HCT116 (cell line): ENCODE measurements at regions not wholly inside any gene's neighbourhood (a gene's known extent, or its start where the extent isn't known, plus 50 kb on each side); places are given as distances from the start of the nearest gene placed in this dataset.

ENCODE experiments used
- ATAC-seq: fragments of 200-7000 bp; cut with Tn5 transposase; 2 replicates; pipeline ENCODE4 v1.9.1; 2020; ENCODE audit warnings: mild to moderate bottlenecking, moderate library complexity
- BruUV-seq: library from RNA; stranded (reverse); fragments of 400-500 nt; replicated peaks from 2 replicates; lab custom pipeline; 2021; lab: Mats Ljungman, UMichigan
- CTCF ChIA-PET: fragments of 300-600 bp; sonication (Branson Sonifier 250); formaldehyde crosslinking; loops from one replicate; lab custom pipeline; 2021; ENCODE audit warnings: antibody characterized with exemption; lab: Charles Lee
- POLR2A ChIA-PET: fragments of 300-600, 350-600 bp; sonication (Branson Sonifier 250); formaldehyde crosslinking; loops from one replicate; lab custom pipeline; 2021; ENCODE audit warnings: antibody characterized with exemption; lab: Charles Lee
- RAD21 ChIA-PET, 2 experiments: fragments of 300-600 bp; sonication (Branson Sonifier 250); formaldehyde crosslinking; loops; one replicate each; lab custom pipeline; 2023; ENCODE audit warnings: low total read pairs in 2 of 2; ENCODE audit not compliant: uncharacterized antibody in 2 of 2, unreplicated experiment in 2 of 2, low non-redundant PET in 1 of 2; lab: Charles Lee
- DNase-seq: peaks from one replicate; pipeline ENCODE4 v3.0.0-alpha.2; 2010; ENCODE audit warnings: low read depth, low spot score
- H2AFZ ChIP-seq: fragments of 200-600 bp; shearing (Covaris generic), sonication (generic); 2 replicates; pipeline ENCODE4 v1.6.1; 2017; ENCODE audit warnings: low read depth, mixed run types, mixed read lengths, antibody characterized with exemption, low read length; ENCODE audit not compliant: poor library complexity, severe bottlenecking
- H3K27ac ChIP-seq: 2 replicates; pipeline ENCODE4 v1.5.1; 2012; ENCODE audit warnings: low read depth, low read length
- H3K27me3 ChIP-seq: fragments of 200-600 bp; sonication (generic); 2 replicates; pipeline ENCODE4 v1.6.1; 2016; ENCODE audit warnings: mixed run types, low read length, mixed read lengths; ENCODE audit not compliant: insufficient read depth
- H3K36me3 ChIP-seq, 2 experiments: fragments of 200-500 bp in 1 of 2; fragments of 200-600 bp in 1 of 2; sonication (Bioruptor generic) in 1 of 2; sonication (generic) in 1 of 2; 2 replicates each; pipeline versions ENCODE4 v1.5.1 to v1.6.1; 2014 to 2016; ENCODE audit warnings: low read length in 2 of 2, inconsistent platforms in 1 of 2, mixed read lengths in 1 of 2, mixed run types in 1 of 2; ENCODE audit not compliant: insufficient read depth in 2 of 2, control insufficient read depth in 1 of 2
- H3K4me1 ChIP-seq, 2 experiments: fragments of 200-600 bp in 1 of 2; sonication (generic) in 1 of 2; 2 replicates each; pipeline versions ENCODE4 v1.5.1 to v1.6.1; 2012 to 2017; ENCODE audit warnings: low read length in 2 of 2, inconsistent platforms in 1 of 2, mild to moderate bottlenecking in 1 of 2, mixed read lengths in 1 of 2, mixed run types in 1 of 2, moderate library complexity in 1 of 2; ENCODE audit not compliant: insufficient read depth in 2 of 2, control insufficient read depth in 1 of 2
- H3K4me2 ChIP-seq: fragments of 200-600 bp; sonication (generic); 2 replicates; pipeline ENCODE4 v1.6.1; 2017; ENCODE audit warnings: mixed run types, low read length, mixed read lengths
- H3K4me3 ChIP-seq, 2 experiments: fragments of 200-600 bp in 1 of 2; sonication (generic) in 1 of 2; replicated peaks in 1 of 2; 2 replicates each; pipeline ENCODE4 v1.5.1; 2011 to 2016; ENCODE audit warnings: low read length in 2 of 2, control low read depth in 1 of 2, low read depth in 1 of 2, mild to moderate bottlenecking in 1 of 2, mixed read lengths in 1 of 2, mixed run types in 1 of 2
- H3K79me2 ChIP-seq: fragments of 200-600 bp; sonication (generic); 2 replicates; pipeline ENCODE4 v1.6.1; 2017; ENCODE audit warnings: mild to moderate bottlenecking, mixed run types, low read length, moderate library complexity, mixed read lengths; ENCODE audit not compliant: insufficient read depth
- H3K9ac ChIP-seq: fragments of 200-600 bp; sonication (generic); 2 replicates; pipeline ENCODE4 v1.6.1; 2016; ENCODE audit warnings: low read length, mixed read lengths
- H3K9me2 ChIP-seq: fragments of 200-600 bp; sonication (generic), shearing (Covaris generic); 2 replicates; pipeline ENCODE4 v1.6.1; 2017; ENCODE audit warnings: mixed run types, mild to moderate bottlenecking, moderate library complexity; ENCODE audit not compliant: insufficient read depth
- H3K9me3 ChIP-seq, 2 experiments: fragments of 200-500 bp in 1 of 2; fragments of 200-600 bp in 1 of 2; sonication (Bioruptor generic) in 1 of 2; sonication (generic) in 1 of 2; 2 replicates each; pipeline ENCODE4 v1.6.1; 2014 to 2017; ENCODE audit warnings: low read length in 2 of 2, mixed read lengths in 2 of 2, inconsistent platforms in 1 of 2, low read depth in 1 of 2, mild to moderate bottlenecking in 1 of 2, mixed run types in 1 of 2, moderate library complexity in 1 of 2; ENCODE audit not compliant: control insufficient read depth in 1 of 2, insufficient read depth in 1 of 2
- H4K20me1 ChIP-seq: fragments of 200-600 bp; sonication (generic), shearing (Covaris generic); 2 replicates; pipeline ENCODE4 v1.6.1; 2017; ENCODE audit warnings: mixed run types, mild to moderate bottlenecking, moderate library complexity; ENCODE audit not compliant: insufficient read depth
- CEBPB ChIP-seq: IDR thresholded peaks from 2 replicates; pipeline ENCODE4 v1.6.1; 2012; ENCODE audit warnings: low read depth
- EGR1 ChIP-seq: IDR thresholded peaks from 2 replicates; pipeline ENCODE4 v1.6.1; 2012; ENCODE audit warnings: low read depth
- FOSL1 ChIP-seq: IDR thresholded peaks from 2 replicates; pipeline ENCODE4 v1.6.1; 2012; ENCODE audit warnings: low read depth
- POLR2A ChIP-seq: IDR thresholded peaks from 2 replicates; pipeline ENCODE4 v1.7.0; 2011; ENCODE audit warnings: borderline replicate concordance; ENCODE audit not compliant: insufficient read depth, insufficient read length; ENCODE audit errors: extremely low read depth
- POLR2AphosphoS5 ChIP-seq: IDR thresholded peaks from 2 replicates; pipeline ENCODE4 v1.6.1; 2011; ENCODE audit warnings: mild to moderate bottlenecking, low read depth, low read length, moderate library complexity
- REST ChIP-seq: IDR thresholded peaks from 2 replicates; pipeline ENCODE4 v1.6.1; 2012; ENCODE audit warnings: low read depth
- SIN3A ChIP-seq: IDR thresholded peaks from 2 replicates; pipeline ENCODE4 v1.6.1; 2012; ENCODE audit warnings: low read depth
- SP1 ChIP-seq: IDR thresholded peaks from 2 replicates; pipeline ENCODE4 v1.6.1; 2012; ENCODE audit warnings: low read depth
- intact Hi-C: fragments of 100-400 bp; cut with micrococcal nuclease; formaldehyde crosslinking; loops from 2 replicates; pipeline ENCODE4 v1.10.0; 2022
- TF ChIP-seq, protein P1 (sequence below): IDR thresholded peaks from 2 replicates; pipeline ENCODE4 v1.6.1; 2011; ENCODE audit warnings: mild to moderate bottlenecking, low read length, moderate library complexity; ENCODE audit not compliant: insufficient replicate concordance; ENCODE audit errors: extremely low read depth
- TF ChIP-seq, protein P2 (sequence below): IDR thresholded peaks from 2 replicates; pipeline ENCODE4 v1.6.1; 2012

- no peaks in the 10 kb centered on the region for H3K79me2 ChIP-seq
- no peak overlapping the region for H3K4me3 ChIP-seq
- intact Hi-C loops = loop anchor here (5.0 kb wide), 2 partner anchors 354 to 1824 kb away; no protein-coding TSS in a partner anchor
- BruUV-seq = no TSS peak
- ChIA-PET POLR2A (no interaction called here), RAD21 (no interaction called here), CTCF (no interaction called here)
- TF ChIP-seq REST (no peak), SP1 (no peak), POLR2A (no peak), SIN3A (no peak), POLR2AphosphoS5 (no peak), CEBPB (no peak), FOSL1 (no peak), EGR1 (no peak)
- TF ChIP-seq, protein P1, sequence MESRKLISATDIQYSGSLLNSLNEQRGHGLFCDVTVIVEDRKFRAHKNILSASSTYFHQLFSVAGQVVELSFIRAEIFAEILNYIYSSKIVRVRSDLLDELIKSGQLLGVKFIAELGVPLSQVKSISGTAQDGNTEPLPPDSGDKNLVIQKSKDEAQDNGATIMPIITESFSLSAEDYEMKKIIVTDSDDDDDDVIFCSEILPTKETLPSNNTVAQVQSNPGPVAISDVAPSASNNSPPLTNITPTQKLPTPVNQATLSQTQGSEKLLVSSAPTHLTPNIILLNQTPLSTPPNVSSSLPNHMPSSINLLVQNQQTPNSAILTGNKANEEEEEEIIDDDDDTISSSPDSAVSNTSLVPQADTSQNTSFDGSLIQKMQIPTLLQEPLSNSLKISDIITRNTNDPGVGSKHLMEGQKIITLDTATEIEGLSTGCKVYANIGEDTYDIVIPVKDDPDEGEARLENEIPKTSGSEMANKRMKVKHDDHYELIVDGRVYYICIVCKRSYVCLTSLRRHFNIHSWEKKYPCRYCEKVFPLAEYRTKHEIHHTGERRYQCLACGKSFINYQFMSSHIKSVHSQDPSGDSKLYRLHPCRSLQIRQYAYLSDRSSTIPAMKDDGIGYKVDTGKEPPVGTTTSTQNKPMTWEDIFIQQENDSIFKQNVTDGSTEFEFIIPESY = no peak
- TF ChIP-seq, protein P2, sequence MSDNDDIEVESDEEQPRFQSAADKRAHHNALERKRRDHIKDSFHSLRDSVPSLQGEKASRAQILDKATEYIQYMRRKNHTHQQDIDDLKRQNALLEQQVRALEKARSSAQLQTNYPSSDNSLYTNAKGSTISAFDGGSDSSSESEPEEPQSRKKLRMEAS = no peak
- DNase-seq (no peak), ATAC-seq (no peak)
- peaks cover 54% of the 10 kb centered on the region for H3K27me3 ChIP-seq
- H3K27ac ChIP-seq = no peak overlapping the region
- no peaks in the 10 kb centered on the region for H3K36me3 ChIP-seq
- no peak overlapping the region for H3K9ac ChIP-seq
- no peaks in the 10 kb centered on the region for H4K20me1 ChIP-seq
- H3K4me1 ChIP-seq = no peaks in the 10 kb centered on the region
- H3K4me2 ChIP-seq = no peak overlapping the region
- no peaks in the 10 kb centered on the region for H3K9me2 ChIP-seq
- H2AFZ ChIP-seq = no peak overlapping the region
- H3K9me3 ChIP-seq = no peaks in the 10 kb centered on the region
These were observed 138.0 kb upstream of the HS3ST2 start for GRCh38 chr16:22675745-22676540.
